ENCODE measurements at regions not wholly inside any gene's neighbourhood (a gene's known extent, or its start where the extent isn't known, plus 50 kb on each side); places are given as distances from the start of the nearest gene placed in this dataset.
"Not testable (repeated sequence)": the region's sequence is repeated elsewhere in the genome, so short reads cannot be mapped to it uniquely, and the experiment has no call there.

DNA sequence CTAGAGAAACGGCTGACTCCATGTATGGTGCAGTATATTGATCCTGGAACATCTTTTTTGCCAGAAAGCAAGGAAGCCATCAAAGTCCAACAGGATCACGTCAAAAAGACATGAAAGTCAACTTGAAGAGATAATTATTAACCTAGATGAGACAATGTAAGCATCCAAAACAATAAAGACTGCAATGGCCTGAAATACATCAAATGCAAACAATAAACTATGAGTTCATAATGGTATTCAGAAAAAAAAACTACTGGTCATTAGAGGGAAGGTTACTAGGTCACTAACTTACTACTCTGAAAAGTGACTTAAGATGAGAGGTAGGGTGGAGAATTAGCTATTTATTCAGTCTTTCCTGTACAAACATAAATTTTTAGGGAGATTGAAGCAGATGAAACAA lies 75.3 kb upstream of the OR4F16 start:
- not testable (repeated sequence) for TF ChIP-seq CTCF, POLR2A, EP300 (IDR thresholded peaks at IDR 0.05)

Data from tibial nerve (tissue), 4 donors.